ENCODE measurements at regions not wholly inside any gene's neighbourhood (a gene's known extent, or its start where the extent isn't known, plus 50 kb on each side); places are given as distances from the start of the nearest gene placed in this dataset.
A peak's percentile ranks its signal among the peaks of the same experiment; 100 is the strongest.

- no peak overlapping the region for H3K9ac ChIP-seq (ENCODE audit: low read length)
- no peak overlapping the region for H3K18ac ChIP-seq (ENCODE audit: low read length)
- H4K12ac ChIP-seq (ENCODE audit: low read depth, low read length) = no peak overlapping the region
- H3K79me1 ChIP-seq (ENCODE audit: low read length) = no peaks in the 10 kb centered on the region
- no peak overlapping the region for H2AK5ac ChIP-seq (ENCODE audit: low read length)
- no peak overlapping the region for H2BK120ac ChIP-seq (ENCODE audit: insufficient read depth, low read length, poor library complexity)
- H3K27ac ChIP-seq (ENCODE audit: low read depth, low read length) = no peak overlapping the region
- no peak overlapping the region for H4K8ac ChIP-seq (ENCODE audit: low read depth, low read length)
- DNase-seq = peak in 1 of 2 donors; percentile 2
- H2BK5ac ChIP-seq (ENCODE audit: low read depth, low read length, poor library complexity) = no peak overlapping the region
- no peak overlapping the region for H3K4ac ChIP-seq (ENCODE audit: low read depth, low read length)
- no peak overlapping the region for H2BK12ac ChIP-seq (ENCODE audit: low read length)
- no peak overlapping the region for H3K14ac ChIP-seq (ENCODE audit: low read length)
- H2AFZ ChIP-seq (ENCODE audit: insufficient read depth, low read length, poor library complexity) = no peak overlapping the region
- H3K4me2 ChIP-seq (ENCODE audit: low read length) = no peak overlapping the region
- H3K9me3 ChIP-seq (ENCODE audit: insufficient read depth, low read depth, low read length) = no peaks in the 10 kb centered on the region
- no peaks in the 10 kb centered on the region for H3K36me3 ChIP-seq (ENCODE audit: control insufficient read depth in 1 of 2, insufficient read depth in 2 of 2, low read length in 2 of 2)
- H3K4me3 ChIP-seq (ENCODE audit: low read depth, low read length) = no peak overlapping the region
- H4K91ac ChIP-seq (ENCODE audit: low read depth, low read length) = no peak overlapping the region
- H3K4me1 ChIP-seq (ENCODE audit: control insufficient read depth in 1 of 2, insufficient read depth in 2 of 2, low read length in 2 of 2) = no peaks in the 10 kb centered on the region
- no CpG with 5 or more reads among the region's 10 CpGs for WGBS (ENCODE audit: extremely low coverage, insufficient coverage, insufficient read length)
- H3K23ac ChIP-seq (ENCODE audit: low read length) = no peak overlapping the region
- no peaks in the 10 kb centered on the region for H3K27me3 ChIP-seq (ENCODE audit: insufficient read depth, low read length)
- no peaks in the 10 kb centered on the region for H3K79me2 ChIP-seq (ENCODE audit: control insufficient read depth, insufficient read depth, low read length, poor library complexity)
Measured at GRCh38 chr6:74749211-74750147, 456.4 kb downstream of the COL12A1 start.

- no peaks in the 10 kb centered on the region for H3K4me1 ChIP-seq (ENCODE audit: control insufficient read depth in 1 of 2, insufficient read depth in 2 of 2, low read length in 2 of 2)
- H2BK120ac ChIP-seq (ENCODE audit: insufficient read depth, low read length, poor library complexity) = no peak overlapping the region
- H3K23ac ChIP-seq (ENCODE audit: low read length) = no peak overlapping the region
- no peak overlapping the region for H2AK5ac ChIP-seq (ENCODE audit: low read length)
- H3K27ac ChIP-seq (ENCODE audit: low read depth, low read length) = no peak overlapping the region
- H4K8ac ChIP-seq (ENCODE audit: low read depth, low read length) = no peak overlapping the region
- H4K91ac ChIP-seq (ENCODE audit: low read depth, low read length) = no peak overlapping the region
- no peak overlapping the region for H3K9ac ChIP-seq (ENCODE audit: low read length)
- H3K9me3 ChIP-seq (ENCODE audit: insufficient read depth, low read depth, low read length) = no peaks in the 10 kb centered on the region
- H3K79me1 ChIP-seq (ENCODE audit: low read length) = no peaks in the 10 kb centered on the region
- no peaks in the 10 kb centered on the region for H3K27me3 ChIP-seq (ENCODE audit: insufficient read depth, low read length)
- WGBS (ENCODE audit: extremely low coverage, insufficient coverage, insufficient read length) = no CpG with 5 or more reads among the region's 1 CpG
- no peak overlapping the region for H3K4ac ChIP-seq (ENCODE audit: low read depth, low read length)
- H3K36me3 ChIP-seq (ENCODE audit: control insufficient read depth in 1 of 2, insufficient read depth in 2 of 2, low read length in 2 of 2) = no peaks in the 10 kb centered on the region
- no peak overlapping the region for H3K18ac ChIP-seq (ENCODE audit: low read length)
- no peak overlapping the region for H2AFZ ChIP-seq (ENCODE audit: insufficient read depth, low read length, poor library complexity)
- no peak overlapping the region for H4K12ac ChIP-seq (ENCODE audit: low read depth, low read length)
- no peak overlapping the region for H3K4me2 ChIP-seq (ENCODE audit: low read length)
- no peak for DNase-seq
- H2BK12ac ChIP-seq (ENCODE audit: low read length) = no peak overlapping the region
- H2BK5ac ChIP-seq (ENCODE audit: low read depth, low read length, poor library complexity) = no peak overlapping the region
- H3K79me2 ChIP-seq (ENCODE audit: control insufficient read depth, insufficient read depth, low read length, poor library complexity) = no peaks in the 10 kb centered on the region
- no peak overlapping the region for H3K14ac ChIP-seq (ENCODE audit: low read length)
- H3K4me3 ChIP-seq (ENCODE audit: low read depth, low read length) = no peak overlapping the region
Measured at GRCh38 chr6:74745670-74746069, 460.2 kb downstream of the COL12A1 start.

GRCh38 chr6:74742793-74743508 lies 462.9 kb downstream of the COL12A1 start:
- Histone ChIP-seq H3K18ac (ENCODE audit: low read length) (no peak overlapping the region), H2AK5ac (ENCODE audit: low read length) (no peak overlapping the region), H4K8ac (ENCODE audit: low read depth, low read length) (no peak overlapping the region), H3K4ac (ENCODE audit: low read depth, low read length) (no peak overlapping the region), H2AFZ (ENCODE audit: insufficient read depth, low read length, poor library complexity) (no peak overlapping the region), H4K91ac (ENCODE audit: low read depth, low read length) (no peak overlapping the region), H3K79me1 (ENCODE audit: low read length) (no peaks in the 10 kb centered on the region), H2BK120ac (ENCODE audit: insufficient read depth, low read length, poor library complexity) (no peak overlapping the region), H3K9me3 (ENCODE audit: insufficient read depth, low read depth, low read length) (no peaks in the 10 kb centered on the region), H3K36me3 (ENCODE audit: control insufficient read depth in 1 of 2, insufficient read depth in 2 of 2, low read length in 2 of 2) (no peaks in the 10 kb centered on the region), H3K4me1 (ENCODE audit: control insufficient read depth in 1 of 2, insufficient read depth in 2 of 2, low read length in 2 of 2) (no peaks in the 10 kb centered on the region), H3K23ac (ENCODE audit: low read length) (no peak overlapping the region), H3K9ac (ENCODE audit: low read length) (no peak overlapping the region), H4K12ac (ENCODE audit: low read depth, low read length) (no peak overlapping the region), H3K4me2 (ENCODE audit: low read length) (no peak overlapping the region), H2BK5ac (ENCODE audit: low read depth, low read length, poor library complexity) (no peak overlapping the region), H3K27me3 (ENCODE audit: insufficient read depth, low read length) (no peaks in the 10 kb centered on the region), H3K79me2 (ENCODE audit: control insufficient read depth, insufficient read depth, low read length, poor library complexity) (no peaks in the 10 kb centered on the region), H3K27ac (ENCODE audit: low read depth, low read length) (no peak overlapping the region), H3K4me3 (ENCODE audit: low read depth, low read length) (no peak overlapping the region), H3K14ac (ENCODE audit: low read length) (no peak overlapping the region), H2BK12ac (ENCODE audit: low read length) (no peak overlapping the region)
- no CpG with 5 or more reads among the region's 3 CpGs for WGBS (ENCODE audit: extremely low coverage, insufficient coverage, insufficient read length)
- no peak for DNase-seq

- Histone ChIP-seq H3K4me2 (ENCODE audit: low read length) (no peak overlapping the region), H3K14ac (ENCODE audit: low read length) (no peak overlapping the region), H3K23ac (ENCODE audit: low read length) (no peak overlapping the region), H2AK5ac (ENCODE audit: low read length) (no peak overlapping the region), H3K27me3 (ENCODE audit: insufficient read depth, low read length) (no peaks in the 10 kb centered on the region), H3K9ac (ENCODE audit: low read length) (no peak overlapping the region), H2BK120ac (ENCODE audit: insufficient read depth, low read length, poor library complexity) (no peak overlapping the region), H2BK12ac (ENCODE audit: low read length) (no peak overlapping the region), H2BK5ac (ENCODE audit: low read depth, low read length, poor library complexity) (no peak overlapping the region), H3K79me2 (ENCODE audit: control insufficient read depth, insufficient read depth, low read length, poor library complexity) (no peaks in the 10 kb centered on the region), H4K91ac (ENCODE audit: low read depth, low read length) (no peak overlapping the region), H3K9me3 (ENCODE audit: insufficient read depth, low read depth, low read length) (no peaks in the 10 kb centered on the region), H3K4me1 (ENCODE audit: control insufficient read depth in 1 of 2, insufficient read depth in 2 of 2, low read length in 2 of 2) (no peaks in the 10 kb centered on the region), H4K12ac (ENCODE audit: low read depth, low read length) (no peak overlapping the region), H3K79me1 (ENCODE audit: low read length) (no peaks in the 10 kb centered on the region), H2AFZ (ENCODE audit: insufficient read depth, low read length, poor library complexity) (no peak overlapping the region), H3K4me3 (ENCODE audit: low read depth, low read length) (no peak overlapping the region), H3K4ac (ENCODE audit: low read depth, low read length) (no peak overlapping the region), H3K36me3 (ENCODE audit: control insufficient read depth in 1 of 2, insufficient read depth in 2 of 2, low read length in 2 of 2) (no peaks in the 10 kb centered on the region), H3K27ac (ENCODE audit: low read depth, low read length) (no peak overlapping the region), H3K18ac (ENCODE audit: low read length) (no peak overlapping the region), H4K8ac (ENCODE audit: low read depth, low read length) (no peak overlapping the region)
- DNase-seq = no peak
- no CpG with 5 or more reads among the region's 1 CpG for WGBS (ENCODE audit: extremely low coverage, insufficient coverage, insufficient read length)
Measured at GRCh38 chr6:74741646-74742045, 464.2 kb downstream of the COL12A1 start.
